NAMALWA (cell line): ENCODE measurements at regions not wholly inside any gene's neighbourhood (a gene's known extent, or its start where the extent isn't known, plus 50 kb on each side); places are given as distances from the start of the nearest gene placed in this dataset.
"Not testable (repeated sequence)": the region's sequence is repeated elsewhere in the genome, so short reads cannot be mapped to it uniquely, and the experiment has no call there.

Source experiments
- DNase-seq: peaks from one replicate; pipeline ENCODE4 v3.0.0-alpha.2; 2015; ENCODE audit warnings: low spot score

- no peak for DNase-seq
Measured at GRCh38 chr2:12624905-12625598, 91.7 kb upstream of the TRIB2 start.

- DNase-seq: not testable (repeated sequence)
Measured at GRCh38 chr2:12628541-12628940, 88.2 kb upstream of the TRIB2 start.

GRCh38 chr2:12636837-12637581 is 79.7 kb upstream of the TRIB2 start:
- DNase-seq: no peak

- DNase-seq: no peak
Measured at GRCh38 chr2:12637754-12638153, 79.0 kb upstream of the TRIB2 start.

- DNase-seq: no peak
Measured at GRCh38 chr2:12641441-12641840, 75.3 kb upstream of the TRIB2 start.

GRCh38 chr2:12642332-12642731 is 74.4 kb upstream of the TRIB2 start:
- no peak for DNase-seq

GRCh38 chr2:12642859-12643258 is 73.9 kb upstream of the TRIB2 start:
- no peak for DNase-seq

- no peak for DNase-seq
Measured at GRCh38 chr2:12649602-12650400, 66.9 kb upstream of the TRIB2 start.

- DNase-seq: no peak
Measured at GRCh38 chr2:12651641-12652040, 65.1 kb upstream of the TRIB2 start.

- no peak for DNase-seq
Measured at GRCh38 chr2:12652723-12653122, 64.0 kb upstream of the TRIB2 start.

GRCh38 chr2:12657560-12657959 is 59.2 kb upstream of the TRIB2 start:
- no peak for DNase-seq

- DNase-seq: no peak
Measured at GRCh38 chr2:12658310-12658945, 58.3 kb upstream of the TRIB2 start.

- DNase-seq: no peak
Measured at GRCh38 chr2:12661489-12661888, 55.2 kb upstream of the TRIB2 start.

- no peak for DNase-seq
Measured at GRCh38 chr2:12663306-12664037, 53.3 kb upstream of the TRIB2 start.

GRCh38 chr2:12665334-12665733 is 51.4 kb upstream of the TRIB2 start:
- DNase-seq: no peak

GRCh38 chr2:12666445-12666844 is 50.3 kb upstream of the TRIB2 start:
- DNase-seq: no peak
